SU-DHL-6 (cell line): ENCODE measurements at regions not wholly inside any gene's neighbourhood (a gene's known extent, or its start where the extent isn't known, plus 50 kb on each side); places are given as distances from the start of the nearest gene placed in this dataset.

Experiments
- CTCF ChIP-seq: fragments of 200-600 bp; sonication (generic); IDR thresholded peaks from one replicate; pipeline ENCODE4 v1.5.1; 2017; ENCODE audit warnings: antibody characterized with exemption, mild to moderate bottlenecking, low read length, moderate library complexity; ENCODE audit not compliant: insufficient read depth, poor library complexity, severe bottlenecking
- EZH2phosphoT487 ChIP-seq: fragments of 200-600 bp; sonication (generic), shearing (Covaris generic); conservative IDR thresholded peaks from 2 replicates; pipeline ENCODE4 v1.6.1; 2018; ENCODE audit warnings: mild to moderate bottlenecking, antibody characterized with exemption, low read length, moderate library complexity, mixed read lengths

- TF ChIP-seq CTCF (no peak), EZH2phosphoT487 (no peak)
These were observed 387.4 kb upstream of the PDE4D start for GRCh38 chr5:60280943-60281342.
